Ascending aorta (tissue), 2 donors: ENCODE measurements at regions not wholly inside any gene's neighbourhood (a gene's known extent, or its start where the extent isn't known, plus 50 kb on each side); places are given as distances from the start of the nearest gene placed in this dataset.

ENCODE experiments used
- DNase-seq, 2 donors: peaks; one replicate each; pipeline ENCODE4 v3.0.0-alpha.2; 2019; ENCODE audit warnings: low spot score in 2 of 2
- H3K27ac ChIP-seq, 2 donors: fragments of 200-600 bp; sonication (generic); one replicate each; pipeline ENCODE4 v1.5.1; 2016 to 2017; ENCODE audit warnings: mild to moderate bottlenecking in 1 of 2
- H3K27me3 ChIP-seq: fragments of 200-600 bp; sonication (generic); one replicate; pipeline ENCODE4 v1.5.1; 2017
- H3K36me3 ChIP-seq, 2 donors: fragments of 200-600 bp; sonication (generic); one replicate each; pipeline ENCODE4 v1.5.1; 2016
- H3K4me1 ChIP-seq, 2 donors: fragments of 200-600 bp; sonication (generic); one replicate each; pipeline ENCODE4 v1.5.1; 2016 to 2017; ENCODE audit warnings: mild to moderate bottlenecking in 1 of 2
- H3K4me3 ChIP-seq, 2 donors: fragments of 200-600 bp; sonication (generic); one replicate each; pipeline ENCODE4 v1.5.1; 2016 to 2017; ENCODE audit warnings: mild to moderate bottlenecking in 1 of 2
- H3K9me3 ChIP-seq, 2 donors: fragments of 200-600 bp; sonication (generic); one replicate each; pipeline ENCODE4 v1.5.1; 2016
- intact Hi-C: fragments of 100-400 bp; cut with DNase I; formaldehyde crosslinking; loops from one replicate; pipeline ENCODE4 v1.15.1; 2023
- TF ChIP-seq, protein P1 (sequence below), 3 experiments: fragments of 200-600 bp in 2 of 3; fragments of 450-650 bp in 1 of 3; sonication (generic) in 2 of 3; IDR thresholded peaks; one replicate each; pipeline ENCODE4 v1.5.1; 2016 to 2019; ENCODE audit warnings: antibody characterized with exemption in 3 of 3, mild to moderate bottlenecking in 1 of 3, moderate library complexity in 1 of 3

DNA sequence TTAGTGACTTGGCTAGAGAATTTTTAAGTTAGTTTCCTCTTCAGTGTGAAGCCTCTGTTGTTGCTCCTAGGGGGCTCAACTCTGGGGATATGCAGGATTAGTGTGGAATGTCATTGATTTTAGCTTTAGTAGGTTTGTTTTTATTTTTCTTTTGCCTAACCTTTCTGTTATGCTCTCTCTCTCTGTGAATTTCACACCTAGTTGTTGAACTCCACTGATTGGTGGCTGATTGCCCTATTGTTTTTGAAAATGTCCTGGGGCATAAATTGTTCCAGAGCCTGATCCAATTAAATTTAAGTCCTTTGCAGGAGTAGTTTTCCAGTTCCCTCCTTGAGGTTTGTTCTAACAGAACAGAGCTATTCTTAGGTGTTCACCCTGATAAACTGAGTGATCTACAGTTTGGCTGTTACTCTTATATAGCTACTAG is 393.3 kb upstream of the CTSO start:
- intact Hi-C loops = no loop called here

DNA sequence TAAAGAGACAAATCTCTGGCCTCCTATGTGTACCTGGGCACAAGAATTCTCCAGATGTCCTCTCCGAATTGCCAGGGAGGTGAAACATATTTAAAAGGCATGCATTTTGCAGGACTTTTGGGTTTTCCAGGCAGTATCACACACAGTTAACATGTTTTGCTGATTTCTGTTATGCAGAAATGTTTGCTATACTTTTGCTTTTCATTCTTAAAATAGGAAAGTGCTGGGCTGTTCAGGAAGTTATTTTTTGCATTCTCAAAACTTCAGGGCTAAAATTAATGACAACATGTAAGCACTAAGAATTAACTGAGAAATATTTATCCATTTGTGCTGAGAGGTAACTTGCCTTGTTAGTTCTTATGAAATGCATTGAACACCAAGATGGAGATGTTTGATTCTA is 390.7 kb upstream of the CTSO start:
- Histone ChIP-seq H3K4me1 (peaks cover 0 to 3% of the 10 kb centered on the region in 2 donors), H3K9me3 (no peaks in the 10 kb centered on the region), H3K36me3 (no peaks in the 10 kb centered on the region), H3K27ac (no peak overlapping the region), H3K27me3 (no peaks in the 10 kb centered on the region), H3K4me3 (no peak overlapping the region)
- intact Hi-C loops = loop anchor here (5.0 kb wide), 1 partner anchor 53 kb away; no protein-coding TSS in a partner anchor
- no peak for DNase-seq
- TF ChIP-seq, protein P1, sequence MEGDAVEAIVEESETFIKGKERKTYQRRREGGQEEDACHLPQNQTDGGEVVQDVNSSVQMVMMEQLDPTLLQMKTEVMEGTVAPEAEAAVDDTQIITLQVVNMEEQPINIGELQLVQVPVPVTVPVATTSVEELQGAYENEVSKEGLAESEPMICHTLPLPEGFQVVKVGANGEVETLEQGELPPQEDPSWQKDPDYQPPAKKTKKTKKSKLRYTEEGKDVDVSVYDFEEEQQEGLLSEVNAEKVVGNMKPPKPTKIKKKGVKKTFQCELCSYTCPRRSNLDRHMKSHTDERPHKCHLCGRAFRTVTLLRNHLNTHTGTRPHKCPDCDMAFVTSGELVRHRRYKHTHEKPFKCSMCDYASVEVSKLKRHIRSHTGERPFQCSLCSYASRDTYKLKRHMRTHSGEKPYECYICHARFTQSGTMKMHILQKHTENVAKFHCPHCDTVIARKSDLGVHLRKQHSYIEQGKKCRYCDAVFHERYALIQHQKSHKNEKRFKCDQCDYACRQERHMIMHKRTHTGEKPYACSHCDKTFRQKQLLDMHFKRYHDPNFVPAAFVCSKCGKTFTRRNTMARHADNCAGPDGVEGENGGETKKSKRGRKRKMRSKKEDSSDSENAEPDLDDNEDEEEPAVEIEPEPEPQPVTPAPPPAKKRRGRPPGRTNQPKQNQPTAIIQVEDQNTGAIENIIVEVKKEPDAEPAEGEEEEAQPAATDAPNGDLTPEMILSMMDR (IDR thresholded peaks at IDR 0.05) = no peak

More for the DNA sequence above, 393.3 kb upstream of the CTSO start:
- H3K27ac ChIP-seq = no peak overlapping the region
- no peaks in the 10 kb centered on the region for H3K27me3 ChIP-seq
- no peaks in the 10 kb centered on the region for H3K36me3 ChIP-seq
- TF ChIP-seq, protein P1 (IDR thresholded peaks at IDR 0.05) = no peak
- H3K4me3 ChIP-seq = no peak overlapping the region
- H3K9me3 ChIP-seq = no peaks in the 10 kb centered on the region
- DNase-seq = no peak
- peaks cover 0 to 3% of the 10 kb centered on the region in 2 donors for H3K4me1 ChIP-seq

DNA sequence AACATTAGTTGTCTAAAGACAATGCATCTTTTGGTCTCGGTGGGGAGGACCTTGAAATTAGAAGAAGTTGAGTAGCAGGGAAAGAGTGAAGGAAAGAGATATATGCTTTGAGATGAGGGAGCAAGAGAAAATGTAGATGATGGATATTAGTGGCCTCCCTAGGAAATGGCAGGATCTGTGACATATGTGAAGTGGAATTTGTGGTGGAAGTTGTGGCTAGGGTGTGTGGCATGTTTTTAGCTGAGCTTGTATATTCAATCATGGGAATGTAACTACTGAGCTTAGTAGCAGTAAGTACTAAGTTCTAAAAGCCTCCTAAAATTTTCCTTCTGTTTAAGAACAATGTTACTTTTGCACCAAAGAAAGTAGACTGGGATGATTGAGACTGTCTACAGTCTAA is 382.8 kb upstream of the CTSO start:
- intact Hi-C loops = no loop called here
- TF ChIP-seq, protein P1 (IDR thresholded peaks at IDR 0.05) = no peak
- H3K4me3 ChIP-seq = no peak overlapping the region
- H3K27ac ChIP-seq = no peak overlapping the region
- no peaks in the 10 kb centered on the region for H3K27me3 ChIP-seq
- no peaks in the 10 kb centered on the region for H3K36me3 ChIP-seq
- no peaks in the 10 kb centered on the region for H3K9me3 ChIP-seq
- DNase-seq = no peak
- no peaks in the 10 kb centered on the region for H3K4me1 ChIP-seq

GRCh38 chr4:156335721-156336120 is 382.1 kb upstream of the CTSO start:
- Histone ChIP-seq H3K9me3 (no peaks in the 10 kb centered on the region), H3K4me1 (no peaks in the 10 kb centered on the region)
- intact Hi-C loops = no loop called here

GRCh38 chr4:156330436-156331031 is 376.9 kb upstream of the CTSO start:
- Histone ChIP-seq H3K4me3 (no peak overlapping the region), H3K27ac (no peak overlapping the region), H3K36me3 (no peaks in the 10 kb centered on the region), H3K4me1 (no peaks in the 10 kb centered on the region), H3K27me3 (no peaks in the 10 kb centered on the region), H3K9me3 (no peaks in the 10 kb centered on the region)
- no peak for DNase-seq
- TF ChIP-seq, protein P1 (IDR thresholded peaks at IDR 0.05) = no peak
- intact Hi-C loops = no loop called here

More at GRCh38 chr4:156335721-156336120, 382.1 kb upstream of the CTSO start:
- TF ChIP-seq, protein P1 (IDR thresholded peaks at IDR 0.05) = no peak
- Histone ChIP-seq H3K4me3 (no peak overlapping the region), H3K36me3 (no peaks in the 10 kb centered on the region), H3K27ac (no peak overlapping the region), H3K27me3 (no peaks in the 10 kb centered on the region)
- DNase-seq = no peak

- intact Hi-C loops = no loop called here
- H3K4me3 ChIP-seq = no peak overlapping the region
- DNase-seq = no peak
Observed at GRCh38 chr4:156329779-156330178, 376.1 kb upstream of the CTSO start.

More at GRCh38 chr4:156329779-156330178, 376.1 kb upstream of the CTSO start:
- Histone ChIP-seq H3K27ac (no peak overlapping the region), H3K9me3 (no peaks in the 10 kb centered on the region), H3K27me3 (no peaks in the 10 kb centered on the region), H3K36me3 (no peaks in the 10 kb centered on the region), H3K4me1 (no peaks in the 10 kb centered on the region)
- TF ChIP-seq, protein P1 (IDR thresholded peaks at IDR 0.05) = no peak
